ENCODE measurements at regions not wholly inside any gene's neighbourhood (a gene's known extent, or its start where the extent isn't known, plus 50 kb on each side); places are given as distances from the start of the nearest gene placed in this dataset.

GRCh38 chr14:40414386-40414785, 982.2 kb upstream of the FBXO33 start:
- DNase-seq (ENCODE audit: low spot score): no peak
- WGBS: 39% methylated on average over 2 of the region's 2 CpGs

More at GRCh38 chr14:40414386-40414785, 982.2 kb upstream of the FBXO33 start:
- H3K27ac ChIP-seq (ENCODE audit: low read depth in 1 of 2, low read length in 2 of 2): no peak overlapping the region
- no peak overlapping the region for H3K9ac ChIP-seq (ENCODE audit: low read depth in 1 of 2, low read length in 2 of 2)
- no peaks in the 10 kb centered on the region for H3K36me3 ChIP-seq (ENCODE audit: control insufficient read depth in 4 of 4, insufficient read depth in 3 of 4, low read depth in 1 of 4, low read length in 3 of 4)
- TF ChIP-seq SP1 (IDR thresholded peaks at IDR 0.05) (no peak), JUND (IDR thresholded peaks at IDR 0.05) (no peak), RAD21 (IDR thresholded peaks at IDR 0.05) (no peak), ATF3 (IDR thresholded peaks at IDR 0.05) (no peak), CTCF (IDR thresholded peaks at IDR 0.05; ENCODE audit: low read depth, low read length, missing input control) (no peak), FOXA2 (IDR thresholded peaks at IDR 0.05) (no peak), FOXA1 (IDR thresholded peaks at IDR 0.05) (no peak), NR2F2 (IDR thresholded peaks at IDR 0.05) (no peak), TAF1 (conservative IDR thresholded peaks at IDR 0.05) (no peak), YY1 (IDR thresholded peaks at IDR 0.05) (no peak), EGR1 (IDR thresholded peaks at IDR 0.05; ENCODE audit: low read depth in 2 of 2) (no peak), HNF4A (conservative IDR thresholded peaks at IDR 0.05) (no peak), REST (IDR thresholded peaks at IDR 0.05) (no peak), GABPA (IDR thresholded peaks at IDR 0.05 in 1 of 2, conservative IDR thresholded peaks at IDR 0.05 in 1 of 2) (no peak), MAX (IDR thresholded peaks at IDR 0.05) (no peak), ZBTB33 (IDR thresholded peaks at IDR 0.05) (no peak), HNF4G (IDR thresholded peaks at IDR 0.05) (no peak), RXRA (IDR thresholded peaks at IDR 0.05) (no peak)
- no peaks in the 10 kb centered on the region for H3K9me3 ChIP-seq (ENCODE audit: control insufficient read depth in 4 of 4, low read length in 3 of 4)
- H3K27me3 ChIP-seq (ENCODE audit: control insufficient read depth in 4 of 4, insufficient read depth in 4 of 4, low read length in 3 of 4): no peaks in the 10 kb centered on the region
- H3K4me1 ChIP-seq (ENCODE audit: control insufficient read depth in 4 of 4, insufficient read depth in 4 of 4, low read length in 3 of 4): no peaks in the 10 kb centered on the region
- no peak overlapping the region for H3K4me3 ChIP-seq (ENCODE audit: low read depth in 1 of 3, low read length in 3 of 3)
